ENCODE measurements at regions not wholly inside any gene's neighbourhood (a gene's known extent, or its start where the extent isn't known, plus 50 kb on each side); places are given as distances from the start of the nearest gene placed in this dataset.

GRCh38 chr13:53749306-53749705, 720.7 kb downstream of the OLFM4 start:
- no peak for TF ChIP-seq CTCF (IDR thresholded peaks at IDR 0.05)
- TF ChIP-seq POLR2A (IDR thresholded peaks at IDR 0.05): no peak
- TF ChIP-seq EP300 (IDR thresholded peaks at IDR 0.05): no peak

Data from tibial nerve (tissue), 4 donors.